ENCODE measurements at regions not wholly inside any gene's neighbourhood (a gene's known extent, or its start where the extent isn't known, plus 50 kb on each side); places are given as distances from the start of the nearest gene placed in this dataset.
A peak's percentile ranks its signal among the peaks of the same experiment; 100 is the strongest.
"Not testable (repeated sequence)": the region's sequence is repeated elsewhere in the genome, so short reads cannot be mapped to it uniquely, and the experiment has no call there.

- DNase-seq (ENCODE audit: low spot score): no peak
- no peak for FAIRE-seq
Measured at GRCh38 chr2:88396209-88396608, 56.3 kb downstream of the FOXI3 start.

GRCh38 chr2:88377641-88377991, 74.9 kb downstream of the FOXI3 start:
- FAIRE-seq: no peak

GRCh38 chr2:88372042-88372441, 80.5 kb downstream of the FOXI3 start:
- DNase-seq (ENCODE audit: low spot score): no peak

More at GRCh38 chr2:88377641-88377991, 74.9 kb downstream of the FOXI3 start:
- DNase-seq (ENCODE audit: low spot score): no peak

GRCh38 chr2:88365408-88365807, 87.1 kb downstream of the FOXI3 start:
- FAIRE-seq; DNase-seq (ENCODE audit: low spot score): not testable (repeated sequence)

More at GRCh38 chr2:88372042-88372441, 80.5 kb downstream of the FOXI3 start:
- FAIRE-seq: no peak

- DNase-seq (ENCODE audit: low spot score) (no peak), FAIRE-seq (no peak)
Measured at GRCh38 chr2:88355486-88355885, 97.0 kb downstream of the FOXI3 start.

GRCh38 chr2:88351249-88351601, 101.3 kb downstream of the FOXI3 start:
- DNase-seq (ENCODE audit: low spot score) (no peak), FAIRE-seq (no peak)

- FAIRE-seq: no peak
- DNase-seq (ENCODE audit: low spot score): no peak
Measured at GRCh38 chr2:88350331-88351248, 101.9 kb downstream of the FOXI3 start.

- DNase-seq (ENCODE audit: low spot score) (no peak), FAIRE-seq (no peak)
Measured at GRCh38 chr2:88345842-88346241, 106.7 kb downstream of the FOXI3 start.

GRCh38 chr2:88342749-88343148, 109.7 kb downstream of the FOXI3 start:
- no peak for DNase-seq (ENCODE audit: low spot score)
- FAIRE-seq: no peak

- DNase-seq (ENCODE audit: low spot score): no peak
Measured at GRCh38 chr2:88334418-88334817, 118.1 kb downstream of the FOXI3 start.

GRCh38 chr2:88331239-88331638, 121.3 kb downstream of the FOXI3 start:
- no peak for FAIRE-seq

More at GRCh38 chr2:88334418-88334817, 118.1 kb downstream of the FOXI3 start:
- FAIRE-seq: no peak

GRCh38 chr2:88329815-88330603, 122.5 kb downstream of the FOXI3 start:
- FAIRE-seq (peak; percentile 11), DNase-seq (ENCODE audit: low spot score) (peak; percentile 10)

More at GRCh38 chr2:88331239-88331638, 121.3 kb downstream of the FOXI3 start:
- no peak for DNase-seq (ENCODE audit: low spot score)

GRCh38 chr2:88321449-88322248, 130.8 kb downstream of the FOXI3 start:
- no peak for FAIRE-seq
- DNase-seq (ENCODE audit: low spot score): no peak

GRCh38 chr2:88320076-88320773, 132.3 kb downstream of the FOXI3 start:
- FAIRE-seq (no peak), DNase-seq (ENCODE audit: low spot score) (no peak)

GRCh38 chr2:88318956-88319330, 133.6 kb downstream of the FOXI3 start:
- FAIRE-seq (no peak), DNase-seq (ENCODE audit: low spot score) (no peak)

- DNase-seq (ENCODE audit: low spot score) (no peak), FAIRE-seq (no peak)
Measured at GRCh38 chr2:88318071-88318955, 134.2 kb downstream of the FOXI3 start.

- DNase-seq (ENCODE audit: low spot score): no peak
- no peak for FAIRE-seq
Measured at GRCh38 chr2:88310787-88311186, 140.6 kb downstream of the THNSL2 start.

GRCh38 chr2:88307817-88308216, 137.7 kb downstream of the THNSL2 start:
- DNase-seq (ENCODE audit: low spot score) (peak; percentile 27), FAIRE-seq (no peak)

GRCh38 chr2:88303865-88304264, 133.7 kb downstream of the THNSL2 start:
- FAIRE-seq (no peak), DNase-seq (ENCODE audit: low spot score) (no peak)

- FAIRE-seq (no peak), DNase-seq (ENCODE audit: low spot score) (no peak)
Measured at GRCh38 chr2:88296247-88296646, 126.1 kb downstream of the THNSL2 start.
